Mucosa of descending colon (tissue), 3 donors: ENCODE measurements at regions not wholly inside any gene's neighbourhood (a gene's known extent, or its start where the extent isn't known, plus 50 kb on each side); places are given as distances from the start of the nearest gene placed in this dataset.
A peak's percentile ranks its signal among the peaks of the same experiment; 100 is the strongest.
"Not testable (repeated sequence)": the region's sequence is repeated elsewhere in the genome, so short reads cannot be mapped to it uniquely, and the experiment has no call there.

ENCODE experiments used
- ATAC-seq: fragments of 200-7000 bp; cut with Tn5 transposase; one replicate; pipeline ENCODE4 v1.9.1; 2020; ENCODE audit warnings: mild to moderate bottlenecking, moderate library complexity
- DNase-seq, 3 donors: peaks; one replicate each; pipeline ENCODE4 v3.0.0-alpha.2; 2020
- H3K36me3 ChIP-seq: fragments of 200-600 bp; one replicate; pipeline ENCODE4 v1.8.0; 2021; ENCODE audit warnings: low read depth, mild to moderate bottlenecking
- H3K4me1 ChIP-seq: fragments of 200-600 bp; one replicate; pipeline ENCODE4 v1.8.0; 2021; ENCODE audit warnings: low read depth, mild to moderate bottlenecking
- H3K4me3 ChIP-seq: fragments of 200-600 bp; one replicate; pipeline ENCODE4 v1.8.0; 2021; ENCODE audit warnings: mild to moderate bottlenecking
- H3K9me3 ChIP-seq: fragments of 200-600 bp; one replicate; pipeline ENCODE4 v1.8.0; 2021; ENCODE audit warnings: mild to moderate bottlenecking
- intact Hi-C, 2 donors: fragments of 100-400 bp; cut with DNase I in 1 of 2; cut with micrococcal nuclease in 1 of 2; formaldehyde crosslinking; loops; one replicate each; pipeline versions ENCODE4 v1.11.0 to v1.11.1; 2022; cut with DNase I, micrococcal nuclease
- TF ChIP-seq, protein P1 (sequence below): fragments of 200-600 bp; IDR thresholded peaks from one replicate; pipeline ENCODE4 v1.8.0; 2022; ENCODE audit warnings: antibody characterized with exemption, mild to moderate bottlenecking
- donor health status: DM: no; HTN: no; CAD: no; lungs with moderate emphysema.
- donor health status: DM: no; HTN: no; CAD: no.
- donor health status: DM: no; HTN: yes; CAD: no.

DNA sequence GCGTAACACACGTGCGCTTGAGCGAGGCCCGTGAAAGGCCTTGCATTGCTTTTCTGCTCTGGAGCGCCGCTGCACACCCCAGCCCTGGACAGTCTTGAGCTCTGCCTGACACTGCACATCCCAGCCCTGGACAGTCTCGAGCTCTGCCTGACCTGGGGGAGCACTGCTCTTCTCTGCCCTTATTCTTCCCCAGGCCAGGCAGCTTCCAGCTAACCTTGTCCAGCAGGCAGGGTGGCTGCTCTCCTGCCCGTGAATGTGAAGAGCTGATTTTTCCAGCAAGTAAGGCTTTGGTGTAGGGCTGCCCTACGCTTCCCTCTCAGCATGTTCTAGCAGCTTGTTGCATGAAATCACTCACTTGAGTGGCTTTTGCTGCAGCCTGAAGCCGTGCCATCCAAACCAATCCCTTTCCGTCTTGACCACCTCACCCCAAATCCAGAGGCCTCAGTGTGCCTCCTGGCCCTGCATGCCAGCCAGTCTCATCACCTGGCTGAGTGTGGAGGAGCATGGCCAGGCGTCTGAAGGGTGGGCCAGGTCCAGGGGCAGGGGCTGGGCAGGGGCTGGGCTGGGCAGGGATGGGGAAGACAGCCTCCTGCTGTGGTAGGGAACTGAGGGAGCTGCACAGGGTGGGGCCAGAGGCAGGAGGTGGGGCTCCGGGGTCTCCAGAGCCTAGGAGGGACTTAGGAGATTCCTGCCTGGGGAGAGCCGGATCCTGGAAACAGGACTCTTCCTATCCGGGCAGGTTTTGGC lies 89.5 kb upstream of the B3GAT1 start:
- H3K4me1 ChIP-seq, result no peaks in the 10 kb centered on the region
- DNase-seq (no peak), ATAC-seq (no peak)
- H3K9me3 ChIP-seq, result no peaks in the 10 kb centered on the region
- TF ChIP-seq, protein P1, sequence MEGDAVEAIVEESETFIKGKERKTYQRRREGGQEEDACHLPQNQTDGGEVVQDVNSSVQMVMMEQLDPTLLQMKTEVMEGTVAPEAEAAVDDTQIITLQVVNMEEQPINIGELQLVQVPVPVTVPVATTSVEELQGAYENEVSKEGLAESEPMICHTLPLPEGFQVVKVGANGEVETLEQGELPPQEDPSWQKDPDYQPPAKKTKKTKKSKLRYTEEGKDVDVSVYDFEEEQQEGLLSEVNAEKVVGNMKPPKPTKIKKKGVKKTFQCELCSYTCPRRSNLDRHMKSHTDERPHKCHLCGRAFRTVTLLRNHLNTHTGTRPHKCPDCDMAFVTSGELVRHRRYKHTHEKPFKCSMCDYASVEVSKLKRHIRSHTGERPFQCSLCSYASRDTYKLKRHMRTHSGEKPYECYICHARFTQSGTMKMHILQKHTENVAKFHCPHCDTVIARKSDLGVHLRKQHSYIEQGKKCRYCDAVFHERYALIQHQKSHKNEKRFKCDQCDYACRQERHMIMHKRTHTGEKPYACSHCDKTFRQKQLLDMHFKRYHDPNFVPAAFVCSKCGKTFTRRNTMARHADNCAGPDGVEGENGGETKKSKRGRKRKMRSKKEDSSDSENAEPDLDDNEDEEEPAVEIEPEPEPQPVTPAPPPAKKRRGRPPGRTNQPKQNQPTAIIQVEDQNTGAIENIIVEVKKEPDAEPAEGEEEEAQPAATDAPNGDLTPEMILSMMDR, result no peak
- no peaks in the 10 kb centered on the region for H3K36me3 ChIP-seq
- intact Hi-C loops, result no loop called here
- no peak overlapping the region for H3K4me3 ChIP-seq

DNA sequence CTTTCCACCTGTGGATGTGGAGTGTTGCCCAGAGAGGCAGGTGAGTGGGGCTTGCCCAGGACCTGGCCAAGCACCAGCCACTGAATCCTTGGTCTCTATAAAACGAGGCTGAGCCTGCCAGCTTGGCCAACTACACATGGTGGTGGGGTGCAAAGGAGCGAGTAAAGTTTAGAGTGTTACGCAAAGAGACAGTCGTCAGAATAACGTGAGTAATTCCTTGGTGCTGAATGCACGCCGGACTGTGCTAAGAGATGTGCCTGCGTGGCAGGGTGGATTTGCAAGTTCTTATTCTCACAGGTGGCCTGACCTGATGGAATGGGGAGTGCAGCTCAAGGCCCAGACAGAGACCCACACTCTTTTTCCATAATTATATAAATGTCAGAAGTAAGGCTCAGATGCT lies 88.6 kb upstream of the B3GAT1 start:
- Histone ChIP-seq H3K4me1 (no peaks in the 10 kb centered on the region), H3K9me3 (no peaks in the 10 kb centered on the region), H3K4me3 (no peak overlapping the region), H3K36me3 (no peaks in the 10 kb centered on the region)
- DNase-seq, result no peak
- ATAC-seq, result no peak
- intact Hi-C loops, result no loop called here
- TF ChIP-seq, protein P1, result no peak

DNA sequence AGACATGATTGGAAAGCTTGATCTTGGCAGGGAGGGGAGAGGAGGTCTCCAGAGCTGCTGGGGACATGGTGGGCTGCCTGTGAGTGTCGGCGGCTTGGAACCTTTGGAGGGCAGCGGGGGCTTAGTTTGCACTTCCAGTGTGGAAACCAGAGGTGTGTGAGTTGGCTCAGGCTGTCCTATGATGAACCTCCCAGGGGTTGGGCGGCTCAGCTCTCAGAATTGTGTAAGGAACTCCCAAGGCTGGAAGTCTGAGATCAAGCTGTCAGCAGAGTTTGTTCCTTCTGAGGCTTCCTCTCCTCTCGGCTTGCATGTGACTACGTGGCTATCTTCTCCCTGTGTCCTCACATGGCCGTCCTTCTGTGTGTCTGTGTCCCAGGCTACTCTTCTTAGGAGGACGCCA lies 87.9 kb upstream of the B3GAT1 start:
- TF ChIP-seq, protein P1, result no peak
- H3K4me3 ChIP-seq, result no peak overlapping the region
- H3K9me3 ChIP-seq, result no peaks in the 10 kb centered on the region
- H3K36me3 ChIP-seq, result no peaks in the 10 kb centered on the region
- intact Hi-C loops, result no loop called here
- no peak for DNase-seq
- no peaks in the 10 kb centered on the region for H3K4me1 ChIP-seq
- ATAC-seq, result no peak

DNA sequence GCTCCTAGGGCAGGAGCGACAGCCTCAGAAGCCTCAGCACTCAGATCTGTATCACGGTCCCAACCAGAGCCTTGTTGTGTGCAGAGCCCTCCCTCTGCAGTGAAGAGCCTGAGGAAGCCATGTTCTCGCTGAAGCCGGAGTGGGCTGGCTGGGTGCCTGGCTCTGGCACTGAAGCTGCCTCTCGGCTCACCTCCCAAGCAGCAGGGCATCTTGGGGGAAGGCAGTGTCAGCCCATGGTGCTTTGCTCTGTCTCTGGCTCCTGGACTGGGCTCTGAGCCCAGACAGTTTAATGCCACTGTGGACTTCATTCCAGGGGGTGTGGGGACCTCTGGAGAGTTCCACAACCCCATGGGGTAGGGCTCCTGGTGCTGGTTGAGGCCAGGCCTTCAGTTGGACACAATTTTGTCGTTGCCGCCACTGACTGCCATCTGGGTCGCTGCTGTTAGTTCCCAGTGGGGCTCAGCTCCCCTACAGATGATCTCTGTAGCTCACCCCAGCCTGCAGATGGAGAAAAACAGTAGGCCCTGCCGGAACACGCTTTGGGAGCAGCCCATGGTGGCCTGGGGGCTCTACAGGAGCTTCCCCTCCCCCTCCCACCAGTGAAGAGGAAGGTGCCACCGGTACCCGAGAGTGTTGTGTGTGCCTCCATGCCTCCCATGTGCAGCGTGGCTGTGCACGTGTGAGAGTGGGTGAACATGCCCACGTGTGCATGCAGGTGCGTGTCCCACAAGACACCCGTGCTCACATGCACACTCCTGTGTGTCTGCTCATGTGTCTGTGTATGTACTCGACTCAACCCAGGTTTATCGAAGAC lies 86.5 kb upstream of the B3GAT1 start:
- no peaks in the 10 kb centered on the region for H3K4me1 ChIP-seq
- DNase-seq, result peak in 1 of 3 donors; percentile 44
- intact Hi-C loops, result no loop called here
- ATAC-seq, result peak; percentile 12
- TF ChIP-seq, protein P1, result no peak
- peaks cover 4% of the 10 kb centered on the region for H3K9me3 ChIP-seq
- H3K36me3 ChIP-seq, result no peaks in the 10 kb centered on the region
- H3K4me3 ChIP-seq, result no peak overlapping the region

DNA sequence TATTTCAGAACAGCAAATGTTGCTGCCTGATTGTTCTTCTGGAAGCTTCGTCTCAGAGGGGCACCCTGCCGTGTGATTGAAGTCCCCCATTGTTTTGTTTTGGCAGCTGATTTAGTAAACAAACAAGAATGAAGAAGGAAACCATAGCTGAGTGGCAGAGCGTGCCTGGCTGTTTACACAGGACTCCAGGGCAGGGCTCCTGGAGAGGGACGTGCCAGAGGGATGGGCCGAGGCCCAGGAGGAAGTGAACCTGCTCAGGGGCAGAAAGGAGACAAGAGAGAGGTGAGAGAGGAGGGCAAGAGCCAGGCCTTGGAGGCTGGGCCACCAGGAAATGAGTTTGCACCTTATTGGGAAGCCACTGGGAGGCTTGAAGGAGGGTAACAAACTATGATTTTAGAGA lies 85.5 kb upstream of the B3GAT1 start:
- TF ChIP-seq, protein P1, result no peak
- intact Hi-C loops, result no loop called here
- peak; percentile 75 to 83 (median 78) for DNase-seq
- ATAC-seq, result peak; percentile 100
- Histone ChIP-seq H3K9me3 (peaks cover 4% of the 10 kb centered on the region), H3K4me1 (no peaks in the 10 kb centered on the region), H3K36me3 (no peaks in the 10 kb centered on the region), H3K4me3 (no peak overlapping the region)

DNA sequence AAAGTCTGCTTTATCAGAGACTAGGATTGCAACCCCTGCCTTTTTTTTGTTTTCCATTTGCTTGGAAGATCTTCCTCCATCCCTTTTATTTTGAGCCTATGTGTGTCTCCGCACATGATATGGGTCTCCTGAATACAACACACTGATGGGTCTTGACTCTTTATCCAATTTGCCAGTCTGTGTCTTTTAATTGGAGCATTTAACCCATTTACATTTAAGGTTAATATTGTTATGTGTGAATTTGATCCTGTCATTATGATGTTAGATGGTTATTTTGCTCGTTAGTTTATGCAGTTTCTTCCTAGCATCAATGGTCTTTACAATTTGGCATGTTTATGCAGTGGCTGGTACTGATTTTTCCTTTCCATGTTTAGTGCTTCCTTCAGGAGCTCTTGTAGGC lies 84.0 kb upstream of the B3GAT1 start:
- H3K4me1 ChIP-seq, intact Hi-C loops, DNase-seq, H3K9me3 ChIP-seq, H3K36me3 ChIP-seq, H3K4me3 ChIP-seq, ATAC-seq: not testable (repeated sequence)

DNA sequence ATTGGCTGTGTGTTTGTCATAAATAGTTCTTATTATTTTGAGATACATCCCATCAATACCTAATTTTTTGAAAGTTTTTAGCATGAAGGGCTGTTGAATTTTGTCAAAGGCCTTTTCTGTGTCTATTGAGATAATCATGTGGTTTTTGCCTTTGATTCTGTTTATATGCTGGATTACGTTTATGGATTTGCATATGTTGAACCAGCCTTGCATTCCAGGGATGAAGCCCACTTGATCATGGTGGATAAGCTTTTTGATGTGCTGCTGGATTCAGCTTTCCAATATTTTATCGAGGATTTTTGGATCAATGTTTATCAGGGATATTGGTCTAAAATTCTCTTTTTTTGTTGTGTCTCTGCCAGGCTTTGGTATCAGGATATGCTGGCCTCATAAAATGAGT lies 82.4 kb upstream of the B3GAT1 start:
- H3K9me3 ChIP-seq, H3K36me3 ChIP-seq, DNase-seq, H3K4me1 ChIP-seq, ATAC-seq, intact Hi-C loops, H3K4me3 ChIP-seq: not testable (repeated sequence)

DNA sequence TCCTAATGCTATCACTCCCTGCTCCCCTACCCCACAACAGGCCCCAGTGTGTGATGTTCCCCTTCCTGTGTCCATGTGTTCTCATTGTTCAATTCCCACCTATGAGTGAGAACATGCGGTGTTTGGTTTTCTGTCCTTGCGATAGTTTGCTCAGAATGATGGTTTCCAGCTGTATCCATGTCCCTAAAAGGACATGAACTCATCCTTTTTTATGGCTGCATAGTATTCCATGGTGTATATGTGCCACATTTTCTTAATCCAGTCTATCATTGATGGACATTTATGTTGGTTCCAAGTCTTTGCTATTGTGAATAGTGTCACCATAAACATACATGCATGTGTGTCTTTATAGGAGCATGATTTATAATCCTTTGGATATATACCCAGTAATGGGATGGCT lies 80.4 kb upstream of the B3GAT1 start:
- H3K4me3 ChIP-seq, intact Hi-C loops, DNase-seq, H3K4me1 ChIP-seq, H3K36me3 ChIP-seq, ATAC-seq, H3K9me3 ChIP-seq: not testable (repeated sequence)
